Effector CD8-positive, alpha-beta T cell (primary cell): ENCODE measurements at regions not wholly inside any gene's neighbourhood (a gene's known extent, or its start where the extent isn't known, plus 50 kb on each side); places are given as distances from the start of the nearest gene placed in this dataset.
"Not testable (repeated sequence)": the region's sequence is repeated elsewhere in the genome, so short reads cannot be mapped to it uniquely, and the experiment has no call there.

ENCODE experiments used
- DNase-seq: peaks from one replicate; lab custom pipeline; 2025; lab: John Stamatoyannopoulos, UW

GRCh38 chr3:170705131-170705530, 119.3 kb upstream of the SLC7A14 start:
- no peak for DNase-seq

- DNase-seq, result no peak
These were observed 117.3 kb upstream of the SLC7A14 start for GRCh38 chr3:170703121-170703588.

- no peak for DNase-seq
These were observed 116.1 kb upstream of the SLC7A14 start for GRCh38 chr3:170701696-170702678.

- no peak for DNase-seq
These were observed 114.2 kb upstream of the SLC7A14 start for GRCh38 chr3:170700054-170700404.

GRCh38 chr3:170699158-170700053, 113.5 kb upstream of the SLC7A14 start:
- DNase-seq, result no peak

GRCh38 chr3:170697908-170698307, 112.0 kb upstream of the SLC7A14 start:
- DNase-seq, result no peak

GRCh38 chr3:170697131-170697530, 111.3 kb upstream of the SLC7A14 start:
- no peak for DNase-seq

GRCh38 chr3:170695486-170696064, 109.7 kb upstream of the SLC7A14 start:
- DNase-seq, result no peak

GRCh38 chr3:170692720-170693119, 106.8 kb upstream of the SLC7A14 start:
- DNase-seq, result no peak

GRCh38 chr3:170690661-170690981, 104.7 kb upstream of the SLC7A14 start:
- DNase-seq, result no peak

GRCh38 chr3:170689893-170690660, 104.2 kb upstream of the SLC7A14 start:
- peak; percentile 6 for DNase-seq

GRCh38 chr3:170689296-170689829, 103.5 kb upstream of the SLC7A14 start:
- DNase-seq, result no peak

GRCh38 chr3:170688222-170688621, 102.3 kb upstream of the SLC7A14 start:
- not testable (repeated sequence) for DNase-seq

- DNase-seq, result no peak
These were observed 94.7 kb upstream of the SLC7A14 start for GRCh38 chr3:170680593-170680992.

GRCh38 chr3:170679190-170679589, 93.3 kb upstream of the SLC7A14 start:
- DNase-seq, result no peak

GRCh38 chr3:170670504-170670903, 84.6 kb upstream of the SLC7A14 start:
- DNase-seq, result no peak

GRCh38 chr3:170662986-170663385, 77.1 kb upstream of the SLC7A14 start:
- not testable (repeated sequence) for DNase-seq

- no peak for DNase-seq
These were observed 74.3 kb upstream of the SLC7A14 start for GRCh38 chr3:170660139-170660538.

GRCh38 chr3:170657312-170657711, 71.4 kb upstream of the SLC7A14 start:
- no peak for DNase-seq

GRCh38 chr3:170656284-170656683, 70.4 kb upstream of the SLC7A14 start:
- DNase-seq, result no peak

- no peak for DNase-seq
These were observed 67.9 kb upstream of the SLC7A14 start for GRCh38 chr3:170653801-170654200.
